ENCODE measurements at regions not wholly inside any gene's neighbourhood (a gene's known extent, or its start where the extent isn't known, plus 50 kb on each side); places are given as distances from the start of the nearest gene placed in this dataset.
"Not testable (repeated sequence)": the region's sequence is repeated elsewhere in the genome, so short reads cannot be mapped to it uniquely, and the experiment has no call there.

- no peak for TF ChIP-seq CTCF (IDR thresholded peaks at IDR 0.05; ENCODE audit: low read length)
- TF ChIP-seq EZH2phosphoT487 (IDR thresholded peaks at IDR 0.05; ENCODE audit: low read length) = no peak
- no peak for TF ChIP-seq EZH2 (optimal IDR thresholded peaks at IDR 0.05; ENCODE audit: low read depth, low read length)
- Histone ChIP-seq H3K27ac (ENCODE audit: low read length) (no peak overlapping the region), H3K36me3 (replicated peaks; ENCODE audit: insufficient read depth, low read length) (no peaks in the 10 kb centered on the region), H3F3A (ENCODE audit: insufficient read depth, low read length) (no peaks in the 10 kb centered on the region), H2AFZ (ENCODE audit: low read length) (no peak overlapping the region), H4K20me1 (ENCODE audit: insufficient read depth, low read length) (no peaks in the 10 kb centered on the region), H3K9ac (ENCODE audit: low read length) (no peak overlapping the region), H3K27me3 (replicated peaks; ENCODE audit: insufficient read depth, low read length) (no peaks in the 10 kb centered on the region), H3K9me2 (replicated peaks; ENCODE audit: insufficient read depth, low read length) (no peaks in the 10 kb centered on the region), H3K4me3 (ENCODE audit: low read length) (no peak overlapping the region), H3K79me2 (ENCODE audit: low read length) (no peaks in the 10 kb centered on the region), H3K4me1 (ENCODE audit: low read length) (no peaks in the 10 kb centered on the region), H3K4me2 (ENCODE audit: low read depth, low read length) (no peak overlapping the region), H3K9me3 (replicated peaks; ENCODE audit: insufficient read depth, low read length) (no peaks in the 10 kb centered on the region)
- DNase-seq = no peak
Measured at GRCh38 chr2:167572883-167573619, 674.3 kb downstream of the STK39 start.

- TF ChIP-seq CTCF (IDR thresholded peaks at IDR 0.05; ENCODE audit: low read length) = no peak
- TF ChIP-seq EZH2 (optimal IDR thresholded peaks at IDR 0.05; ENCODE audit: low read depth, low read length) = no peak
- TF ChIP-seq EZH2phosphoT487 (IDR thresholded peaks at IDR 0.05; ENCODE audit: low read length) = no peak
- Histone ChIP-seq H3K79me2 (ENCODE audit: low read length) (no peaks in the 10 kb centered on the region), H3K27ac (ENCODE audit: low read length) (no peak overlapping the region), H3K27me3 (replicated peaks; ENCODE audit: insufficient read depth, low read length) (no peaks in the 10 kb centered on the region), H3K36me3 (replicated peaks; ENCODE audit: insufficient read depth, low read length) (no peaks in the 10 kb centered on the region), H3K9me3 (replicated peaks; ENCODE audit: insufficient read depth, low read length) (no peaks in the 10 kb centered on the region), H3K9me2 (replicated peaks; ENCODE audit: insufficient read depth, low read length) (no peaks in the 10 kb centered on the region), H2AFZ (ENCODE audit: low read length) (no peak overlapping the region), H3K4me1 (ENCODE audit: low read length) (no peaks in the 10 kb centered on the region), H4K20me1 (ENCODE audit: insufficient read depth, low read length) (no peaks in the 10 kb centered on the region), H3F3A (ENCODE audit: insufficient read depth, low read length) (no peaks in the 10 kb centered on the region), H3K4me2 (ENCODE audit: low read depth, low read length) (no peak overlapping the region), H3K4me3 (ENCODE audit: low read length) (no peak overlapping the region), H3K9ac (ENCODE audit: low read length) (no peak overlapping the region)
- DNase-seq = no peak
Measured at GRCh38 chr2:167570370-167570769, 677.0 kb downstream of the STK39 start.

- H3K4me2 ChIP-seq (ENCODE audit: low read depth, low read length); H3K4me3 ChIP-seq (ENCODE audit: low read length): not testable (repeated sequence)
Measured at GRCh38 chr2:167563885-167564619, 675.8 kb downstream of the XIRP2 start.

GRCh38 chr2:167558272-167558991 is 670.2 kb downstream of the XIRP2 start:
- not testable (repeated sequence) for DNase-seq; H4K20me1 ChIP-seq (ENCODE audit: insufficient read depth, low read length); H3K4me3 ChIP-seq (ENCODE audit: low read length)

More at GRCh38 chr2:167563885-167564619, 675.8 kb downstream of the XIRP2 start:
- not testable (repeated sequence) for H2AFZ ChIP-seq (ENCODE audit: low read length); H3K79me2 ChIP-seq (ENCODE audit: low read length); H3K9me3 ChIP-seq (replicated peaks; ENCODE audit: insufficient read depth, low read length); H3K4me1 ChIP-seq (ENCODE audit: low read length); H3K27ac ChIP-seq (ENCODE audit: low read length); H3K9me2 ChIP-seq (replicated peaks; ENCODE audit: insufficient read depth, low read length); H3K27me3 ChIP-seq (replicated peaks; ENCODE audit: insufficient read depth, low read length); H3K9ac ChIP-seq (ENCODE audit: low read length); H4K20me1 ChIP-seq (ENCODE audit: insufficient read depth, low read length); H3K36me3 ChIP-seq (replicated peaks; ENCODE audit: insufficient read depth, low read length); DNase-seq; H3F3A ChIP-seq (ENCODE audit: insufficient read depth, low read length)

More at GRCh38 chr2:167558272-167558991, 670.2 kb downstream of the XIRP2 start:
- not testable (repeated sequence) for H3K79me2 ChIP-seq (ENCODE audit: low read length); H3K9me3 ChIP-seq (replicated peaks; ENCODE audit: insufficient read depth, low read length); H3K36me3 ChIP-seq (replicated peaks; ENCODE audit: insufficient read depth, low read length); H3K9me2 ChIP-seq (replicated peaks; ENCODE audit: insufficient read depth, low read length); H3F3A ChIP-seq (ENCODE audit: insufficient read depth, low read length); H3K27ac ChIP-seq (ENCODE audit: low read length); H3K4me1 ChIP-seq (ENCODE audit: low read length); H3K9ac ChIP-seq (ENCODE audit: low read length); H3K27me3 ChIP-seq (replicated peaks; ENCODE audit: insufficient read depth, low read length); H3K4me2 ChIP-seq (ENCODE audit: low read depth, low read length); H2AFZ ChIP-seq (ENCODE audit: low read length)

Measured in MM.1S (cell line).